Panc1 (cell line): ENCODE measurements at regions not wholly inside any gene's neighbourhood (a gene's known extent, or its start where the extent isn't known, plus 50 kb on each side); places are given as distances from the start of the nearest gene placed in this dataset.

ENCODE experiments used
- ATAC-seq: fragments of 200-7000 bp; cut with Tn5 transposase; 2 replicates; pipeline ENCODE4 v1.9.1; 2020; ENCODE audit warnings: mild to moderate bottlenecking, moderate library complexity
- BruUV-seq: library from RNA; stranded (reverse); fragments of 400-500 nt; replicated peaks from 2 replicates; lab custom pipeline; 2021; lab: Mats Ljungman, UMichigan
- CTCF ChIA-PET: fragments of 300-600 bp; sonication (Branson Sonifier 250); formaldehyde crosslinking; loops from one replicate; lab custom pipeline; 2022; ENCODE audit warnings: antibody characterized with exemption; lab: Charles Lee
- POLR2A ChIA-PET: fragments of 300-600 bp; sonication (Branson Sonifier 250); formaldehyde crosslinking; loops from one replicate; lab custom pipeline; 2022; ENCODE audit warnings: antibody characterized with exemption; lab: Charles Lee
- DNase-seq: peaks from one replicate; pipeline ENCODE4 v3.0.0-alpha.2; 2010; ENCODE audit warnings: low read depth, low spot score
- H3K27ac ChIP-seq: 2 replicates; pipeline ENCODE4 v1.5.1; 2011; ENCODE audit warnings: mild to moderate bottlenecking, low read length, inconsistent platforms
- H3K27me3 ChIP-seq: fragments of 200-500 bp; sonication (Bioruptor generic); 2 replicates; pipeline ENCODE4 v1.6.0; 2014; ENCODE audit warnings: low read length, inconsistent platforms; ENCODE audit not compliant: control insufficient read depth, insufficient read depth
- H3K36me3 ChIP-seq: fragments of 200-500 bp; sonication (Bioruptor generic); 2 replicates; pipeline ENCODE4 v1.5.1; 2014; ENCODE audit warnings: inconsistent platforms, mild to moderate bottlenecking, low read length, moderate library complexity; ENCODE audit not compliant: control insufficient read depth, insufficient read depth
- H3K4me1 ChIP-seq: 2 replicates; pipeline ENCODE4 v1.5.1; 2011; ENCODE audit warnings: inconsistent platforms, mild to moderate bottlenecking, low read length, moderate library complexity; ENCODE audit not compliant: control insufficient read depth, insufficient read depth
- H3K4me3 ChIP-seq, 2 experiments: 2 replicates each; pipeline ENCODE4 v1.5.1; 2011 to 2012; ENCODE audit warnings: low read depth in 2 of 2, low read length in 2 of 2, mild to moderate bottlenecking in 2 of 2, inconsistent platforms in 1 of 2, moderate library complexity in 1 of 2
- H3K9me3 ChIP-seq: fragments of 200-500 bp; sonication (Bioruptor generic); 2 replicates; pipeline ENCODE4 v1.5.1; 2014; ENCODE audit warnings: low read depth, mild to moderate bottlenecking, inconsistent platforms, low read length, moderate library complexity; ENCODE audit not compliant: control insufficient read depth, insufficient read depth
- CTCF ChIP-seq: fragments of 450-650 bp; IDR thresholded peaks from 2 replicates; pipeline ENCODE4 v1.5.1; 2017; ENCODE audit warnings: mild to moderate bottlenecking
- POLR2AphosphoS5 ChIP-seq: IDR thresholded peaks from 2 replicates; pipeline ENCODE4 v1.6.1; 2012; ENCODE audit warnings: mild to moderate bottlenecking, low read depth, low read length, moderate library complexity
- REST ChIP-seq, 2 experiments: IDR thresholded peaks; 2 replicates each; pipeline ENCODE4 v1.6.1; 2011 to 2012; ENCODE audit warnings: low read depth in 2 of 2, control low read depth in 1 of 2, low read length in 1 of 2, mild to moderate bottlenecking in 1 of 2, moderate library complexity in 1 of 2; ENCODE audit not compliant: insufficient read depth in 1 of 2
- SIN3A ChIP-seq: IDR thresholded peaks from 2 replicates; pipeline ENCODE4 v1.6.1; 2012; ENCODE audit warnings: low read depth, mild to moderate bottlenecking, low read length, moderate library complexity, borderline replicate concordance; ENCODE audit not compliant: insufficient read depth
- TCF7L2 ChIP-seq: IDR thresholded peaks from 2 replicates; pipeline ENCODE4 v1.6.1; 2011; ENCODE audit warnings: mild to moderate bottlenecking, low read depth, low read length, inconsistent platforms
- in situ Hi-C: cut with HindIII; loops from 2 replicates; pipeline ENCODE4 v1.10.0; 2016; ENCODE audit warnings: low sequenced_read_pairs, low pct_unique_long_range_greater_than_20kb
- intact Hi-C: fragments of 100-400 bp; cut with micrococcal nuclease; formaldehyde crosslinking; loops from one replicate; pipeline ENCODE4 v1.10.0; 2022; ENCODE audit not compliant: unreplicated experiment

GRCh38 chr7:81469153-81469868, 300.5 kb downstream of the HGF start:
- Histone ChIP-seq H3K36me3 (no peaks in the 10 kb centered on the region), H3K27me3 (no peaks in the 10 kb centered on the region), H3K4me1 (peaks cover 31% of the 10 kb centered on the region), H3K4me3 (no peak overlapping the region), H3K27ac (peak overlapping the region; percentile 89), H3K9me3 (no peaks in the 10 kb centered on the region)
- POLR2A ChIA-PET: interaction anchor here (0.9 kb wide), 1 partner anchor 550 kb away, joined by 6 read pairs; the partner anchor contains the start of gene SEMA3C
- in situ Hi-C loops (no loop called here), intact Hi-C loops (loop anchor here (10.0 kb wide), 1 partner anchor 1045 kb away; no protein-coding TSS in a partner anchor)
- BruUV-seq: no TSS peak
- CTCF ChIA-PET: interaction anchor here (0.7 to 1.5 kb wide), 7 partner anchors 12 to 553 kb away, joined by 3 to 15 read pairs (median 4); partner anchors contain the start of gene SEMA3C
- DNase-seq (no peak), ATAC-seq (peak; percentile 66)
- TF ChIP-seq SIN3A (no peak), TCF7L2 (no peak), POLR2AphosphoS5 (no peak), REST (IDR thresholded peaks at IDR 0.05; ENCODE audit: insufficient read depth in 1 of 2, low read depth in 2 of 2, low read length in 1 of 2) (no peak), CTCF (no peak)

- H3K36me3 ChIP-seq: no peaks in the 10 kb centered on the region
- intact Hi-C loops: loop anchor here (10.0 kb wide), 1 partner anchor 1044 kb away; no protein-coding TSS in a partner anchor
- H3K9me3 ChIP-seq: no peaks in the 10 kb centered on the region
- peak overlapping the region; percentile 89 for H3K27ac ChIP-seq
- no peak overlapping the region for H3K4me3 ChIP-seq
- no TSS peak for BruUV-seq
- DNase-seq (no peak), ATAC-seq (peak; percentile 31; the same call in 1 of the 2 replicates)
- peaks cover 33% of the 10 kb centered on the region for H3K4me1 ChIP-seq
- in situ Hi-C loops: no loop called here
- no peaks in the 10 kb centered on the region for H3K27me3 ChIP-seq
- TF ChIP-seq TCF7L2: no peak
- TF ChIP-seq CTCF: no peak
- no peak for TF ChIP-seq REST (IDR thresholded peaks at IDR 0.05; ENCODE audit: insufficient read depth in 1 of 2, low read depth in 2 of 2, low read length in 1 of 2)
- no peak for TF ChIP-seq POLR2AphosphoS5
- TF ChIP-seq SIN3A: no peak
- ChIA-PET CTCF (interaction anchor here (0.7 to 1.5 kb wide), 3 partner anchors 11 to 552 kb away, joined by 3 to 5 read pairs (median 4); no protein-coding TSS in a partner anchor), POLR2A (interaction anchor here (1.3 kb wide), 1 partner anchor 550 kb away, joined by 3 read pairs; the partner anchor contains the start of gene SEMA3C)
These were observed 301.3 kb downstream of the HGF start for GRCh38 chr7:81468526-81468925.
